Mesendoderm (in vitro differentiated cells): ENCODE measurements at regions not wholly inside any gene's neighbourhood (a gene's known extent, or its start where the extent isn't known, plus 50 kb on each side); places are given as distances from the start of the nearest gene placed in this dataset.

Source experiments
- DNase-seq: peaks from one replicate; pipeline ENCODE4 v3.0.0; 2013
- H2AK5ac ChIP-seq: 2 replicates; pipeline ENCODE4 v1.6.1; 2013; ENCODE audit warnings: low read length, inconsistent platforms
- H2BK120ac ChIP-seq: 2 replicates; pipeline ENCODE4 v1.6.1; 2013; ENCODE audit warnings: low read depth, mild to moderate bottlenecking, low read length, moderate library complexity, mixed read lengths
- H2BK15ac ChIP-seq: replicated peaks from 2 replicates; pipeline ENCODE4 v1.6.1; 2013; ENCODE audit warnings: low read depth, mild to moderate bottlenecking, moderate library complexity
- H2BK5ac ChIP-seq: 2 replicates; pipeline ENCODE4 v1.6.1; 2013; ENCODE audit warnings: low read length, inconsistent platforms
- H3K18ac ChIP-seq: 2 replicates; pipeline ENCODE4 v1.6.1; 2013; ENCODE audit warnings: mild to moderate bottlenecking, low read length, mixed read lengths
- H3K23ac ChIP-seq: one replicate; pipeline ENCODE4 v1.6.1; 2013; ENCODE audit warnings: low read length
- H3K27ac ChIP-seq: 2 replicates; pipeline ENCODE4 v1.5.1; 2013; ENCODE audit warnings: low read depth, mild to moderate bottlenecking, inconsistent platforms, low read length, moderate library complexity
- H3K27me3 ChIP-seq: 2 replicates; pipeline ENCODE4 v1.6.1; 2013; ENCODE audit warnings: low read length, control low read depth, mild to moderate bottlenecking, inconsistent platforms; ENCODE audit not compliant: insufficient read depth, poor library complexity
- H3K36me3 ChIP-seq: 2 replicates; pipeline ENCODE4 v1.6.1; 2013; ENCODE audit warnings: low read length, inconsistent platforms; ENCODE audit not compliant: control insufficient read depth, insufficient read depth
- H3K4ac ChIP-seq: one replicate; pipeline ENCODE4 v1.6.1; 2013; ENCODE audit warnings: low read depth, mild to moderate bottlenecking, low read length, moderate library complexity
- H3K4me1 ChIP-seq: 2 replicates; pipeline ENCODE4 v1.6.1; 2013; ENCODE audit warnings: low read depth, low read length, inconsistent platforms; ENCODE audit not compliant: control insufficient read depth
- H3K4me2 ChIP-seq: 2 replicates; pipeline ENCODE4 v1.6.1; 2013; ENCODE audit warnings: low read length
- H3K4me3 ChIP-seq: 2 replicates; pipeline ENCODE4 v1.5.1; 2013; ENCODE audit warnings: mild to moderate bottlenecking, low read length
- H3K56ac ChIP-seq: one replicate; pipeline ENCODE4 v1.6.1; 2013; ENCODE audit warnings: low read length
- H3K79me1 ChIP-seq: 2 replicates; pipeline ENCODE4 v1.6.1; 2013; ENCODE audit warnings: low read length, inconsistent platforms
- H3K79me2 ChIP-seq: 2 replicates; pipeline ENCODE4 v1.6.1; 2013; ENCODE audit warnings: mild to moderate bottlenecking, low read length; ENCODE audit not compliant: control insufficient read depth, insufficient read depth
- H3K9ac ChIP-seq: 2 replicates; pipeline ENCODE4 v1.6.1; 2013; ENCODE audit warnings: low read length, inconsistent platforms
- H4K5ac ChIP-seq: one replicate; pipeline ENCODE4 v1.6.1; 2013; ENCODE audit warnings: low read length
- H4K8ac ChIP-seq: one replicate; pipeline ENCODE4 v1.6.1; 2013; ENCODE audit warnings: low read depth, mild to moderate bottlenecking, control low read depth, low read length, moderate library complexity
- WGBS: extraction: QIAGEN DNeasy Blood & Tissue Kit; methylation state at CpG from one replicate; pipeline ENCODE4 v1.1.7; 2013; ENCODE audit warnings: low lambda C conversion rate, missing lambda C conversion rate; ENCODE audit not compliant: insufficient coverage; ENCODE audit errors: extremely low coverage; 5-methylcytosine and 5-hydroxymethylcytosine counted together

GRCh38 chr16:54402873-54403272, 116.3 kb upstream of the IRX3 start:
- no peak for DNase-seq
- no peaks in the 10 kb centered on the region for H3K4me1 ChIP-seq
- no CpG with 5 or more reads among the region's 5 CpGs for WGBS

GRCh38 chr16:54402270-54402669, 115.7 kb upstream of the IRX3 start:
- no peaks in the 10 kb centered on the region for H3K36me3 ChIP-seq
- no peak overlapping the region for H3K56ac ChIP-seq
- no peaks in the 10 kb centered on the region for H3K27me3 ChIP-seq
- no peak overlapping the region for H4K5ac ChIP-seq
- no peak overlapping the region for H3K4ac ChIP-seq
- H3K4me1 ChIP-seq = no peaks in the 10 kb centered on the region
- H3K27ac ChIP-seq = no peak overlapping the region
- no peak overlapping the region for H2AK5ac ChIP-seq
- H2BK5ac ChIP-seq = no peak overlapping the region
- no peak overlapping the region for H3K4me2 ChIP-seq
- no peak overlapping the region for H2BK120ac ChIP-seq
- H3K23ac ChIP-seq = no peak overlapping the region
- H2BK15ac ChIP-seq = no peak overlapping the region
- DNase-seq = no peak
- no peak overlapping the region for H3K9ac ChIP-seq
- H3K18ac ChIP-seq = no peak overlapping the region
- H3K4me3 ChIP-seq = no peak overlapping the region
- no peaks in the 10 kb centered on the region for H3K79me1 ChIP-seq
- H3K79me2 ChIP-seq = no peaks in the 10 kb centered on the region
- no peak overlapping the region for H4K8ac ChIP-seq
- WGBS = no CpG with 5 or more reads among the region's 4 CpGs

More at GRCh38 chr16:54402873-54403272, 116.3 kb upstream of the IRX3 start:
- Histone ChIP-seq H3K4me2 (no peak overlapping the region), H3K9ac (no peak overlapping the region), H2BK120ac (no peak overlapping the region), H3K4me3 (no peak overlapping the region), H2BK15ac (no peak overlapping the region), H4K5ac (no peak overlapping the region), H3K27ac (no peak overlapping the region), H3K4ac (no peak overlapping the region), H3K27me3 (no peaks in the 10 kb centered on the region), H3K56ac (no peak overlapping the region), H2AK5ac (no peak overlapping the region), H3K79me2 (no peaks in the 10 kb centered on the region), H3K36me3 (no peaks in the 10 kb centered on the region), H4K8ac (no peak overlapping the region), H3K79me1 (no peaks in the 10 kb centered on the region), H3K18ac (no peak overlapping the region), H2BK5ac (no peak overlapping the region), H3K23ac (no peak overlapping the region)

- no peak overlapping the region for H4K5ac ChIP-seq
These were observed 113.7 kb upstream of the IRX3 start for GRCh38 chr16:54400261-54400660.

GRCh38 chr16:54398986-54399385, 112.4 kb upstream of the IRX3 start:
- H4K5ac ChIP-seq = no peak overlapping the region
- no CpG with 5 or more reads among the region's 3 CpGs for WGBS

More at GRCh38 chr16:54400261-54400660, 113.7 kb upstream of the IRX3 start:
- Histone ChIP-seq H3K79me1 (no peaks in the 10 kb centered on the region), H3K4me2 (no peak overlapping the region), H2BK120ac (no peak overlapping the region), H3K36me3 (no peaks in the 10 kb centered on the region), H2AK5ac (no peak overlapping the region), H3K18ac (no peak overlapping the region), H3K56ac (no peak overlapping the region), H3K4me3 (no peak overlapping the region), H3K27me3 (no peaks in the 10 kb centered on the region), H3K4me1 (no peaks in the 10 kb centered on the region), H3K79me2 (no peaks in the 10 kb centered on the region), H3K27ac (no peak overlapping the region), H2BK15ac (no peak overlapping the region), H2BK5ac (no peak overlapping the region), H3K4ac (peak overlapping the region; percentile 48), H3K23ac (no peak overlapping the region), H4K8ac (no peak overlapping the region), H3K9ac (no peak overlapping the region)
- DNase-seq = no peak
- WGBS = no CpG with 5 or more reads among the region's 5 CpGs

GRCh38 chr16:54397838-54398237, 111.3 kb upstream of the IRX3 start:
- Histone ChIP-seq H3K27me3 (no peaks in the 10 kb centered on the region), H3K56ac (no peak overlapping the region), H3K27ac (no peak overlapping the region), H3K4me3 (no peak overlapping the region), H3K9ac (no peak overlapping the region), H3K4ac (no peak overlapping the region), H2BK5ac (no peak overlapping the region), H3K4me1 (no peaks in the 10 kb centered on the region), H3K4me2 (no peak overlapping the region), H3K23ac (no peak overlapping the region), H3K79me1 (no peaks in the 10 kb centered on the region), H2BK15ac (no peak overlapping the region), H2AK5ac (no peak overlapping the region), H3K18ac (no peak overlapping the region), H3K36me3 (no peaks in the 10 kb centered on the region), H2BK120ac (no peak overlapping the region), H3K79me2 (no peaks in the 10 kb centered on the region), H4K8ac (no peak overlapping the region), H4K5ac (no peak overlapping the region)
- WGBS = no CpG with 5 or more reads among the region's 3 CpGs
- no peak for DNase-seq

More at GRCh38 chr16:54398986-54399385, 112.4 kb upstream of the IRX3 start:
- H4K8ac ChIP-seq = no peak overlapping the region
- no peak overlapping the region for H2BK15ac ChIP-seq
- H2BK120ac ChIP-seq = no peak overlapping the region
- H2AK5ac ChIP-seq = no peak overlapping the region
- no peak overlapping the region for H2BK5ac ChIP-seq
- H3K27me3 ChIP-seq = no peaks in the 10 kb centered on the region
- no peak overlapping the region for H3K4ac ChIP-seq
- no peaks in the 10 kb centered on the region for H3K79me2 ChIP-seq
- no peak overlapping the region for H3K9ac ChIP-seq
- DNase-seq = no peak
- no peak overlapping the region for H3K56ac ChIP-seq
- no peak overlapping the region for H3K4me2 ChIP-seq
- no peaks in the 10 kb centered on the region for H3K79me1 ChIP-seq
- no peak overlapping the region for H3K23ac ChIP-seq
- no peaks in the 10 kb centered on the region for H3K36me3 ChIP-seq
- no peak overlapping the region for H3K4me3 ChIP-seq
- H3K4me1 ChIP-seq = no peaks in the 10 kb centered on the region
- no peak overlapping the region for H3K18ac ChIP-seq
- no peak overlapping the region for H3K27ac ChIP-seq

GRCh38 chr16:54397190-54397835, 110.7 kb upstream of the IRX3 start:
- H2BK15ac ChIP-seq = no peak overlapping the region
- no peak overlapping the region for H3K18ac ChIP-seq
- H3K36me3 ChIP-seq = no peaks in the 10 kb centered on the region
- no peaks in the 10 kb centered on the region for H3K27me3 ChIP-seq
- WGBS = 100% methylated on average over 1 of the region's 11 CpGs
- H3K4ac ChIP-seq = no peak overlapping the region
- no peak overlapping the region for H3K4me2 ChIP-seq
- H2BK120ac ChIP-seq = no peak overlapping the region
- no peak overlapping the region for H3K23ac ChIP-seq
- no peaks in the 10 kb centered on the region for H3K79me2 ChIP-seq
- no peak overlapping the region for H3K56ac ChIP-seq
- no peak overlapping the region for H3K9ac ChIP-seq
- H4K8ac ChIP-seq = no peak overlapping the region
- DNase-seq = no peak
- no peak overlapping the region for H3K27ac ChIP-seq
- no peak overlapping the region for H4K5ac ChIP-seq
- H3K4me1 ChIP-seq = no peaks in the 10 kb centered on the region
- H2BK5ac ChIP-seq = no peak overlapping the region
- no peak overlapping the region for H3K4me3 ChIP-seq
- no peaks in the 10 kb centered on the region for H3K79me1 ChIP-seq
- H2AK5ac ChIP-seq = no peak overlapping the region
